Activated CD8-positive, alpha-beta memory T cell treated with anti-CD3 and anti-CD28 coated beads for 36 hours (primary cell): ENCODE measurements at regions not wholly inside any gene's neighbourhood (a gene's known extent, or its start where the extent isn't known, plus 50 kb on each side); places are given as distances from the start of the nearest gene placed in this dataset.

Experiments
- CTCF ChIA-PET: fragments of 350-600 bp; sonication (Branson Sonifier 250); formaldehyde crosslinking; loops from one replicate; lab custom pipeline; 2021; ENCODE audit warnings: antibody characterized with exemption; lab: Charles Lee
- POLR2A ChIA-PET: fragments of 350-600 bp; sonication (Branson Sonifier 250); formaldehyde crosslinking; loops from one replicate; lab custom pipeline; 2021; ENCODE audit warnings: antibody characterized with exemption; lab: Charles Lee

- ChIA-PET CTCF (no interaction called here), POLR2A (no interaction called here)
These were observed 621.8 kb downstream of the BCKDHB start for GRCh38 chr6:80728101-80728750.

- ChIA-PET POLR2A (no interaction called here), CTCF (no interaction called here)
These were observed 618.9 kb downstream of the BCKDHB start for GRCh38 chr6:80725156-80725930.

GRCh38 chr6:80720824-80721223, 614.4 kb downstream of the BCKDHB start:
- ChIA-PET POLR2A (no interaction called here), CTCF (no interaction called here)

- POLR2A ChIA-PET, result no interaction called here
- CTCF ChIA-PET, result no interaction called here
These were observed 608.0 kb downstream of the BCKDHB start for GRCh38 chr6:80714513-80714912.

DNA sequence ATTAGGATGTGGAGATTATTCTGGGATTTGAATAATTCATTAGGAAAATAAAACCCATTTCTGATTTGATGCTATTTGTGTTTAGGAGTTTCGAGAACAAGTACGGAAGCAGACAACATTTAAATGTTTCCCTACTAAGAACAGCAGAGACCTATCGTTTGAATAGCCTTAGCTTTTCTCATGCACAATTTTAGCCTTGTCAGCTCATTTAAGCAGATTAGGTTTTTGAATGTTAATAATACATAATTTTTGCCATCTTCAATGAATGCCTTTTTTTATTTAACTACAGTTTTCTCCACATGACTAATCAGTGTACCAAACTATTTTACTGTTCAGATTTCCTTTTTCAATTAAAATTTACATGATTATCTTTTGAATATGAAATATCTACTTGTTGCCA, 592.0 kb downstream of the BCKDHB start:
- CTCF ChIA-PET, result no interaction called here
- POLR2A ChIA-PET, result no interaction called here

- CTCF ChIA-PET, result no interaction called here
- POLR2A ChIA-PET, result no interaction called here
These were observed 589.8 kb downstream of the BCKDHB start for GRCh38 chr6:80696268-80696667.

DNA sequence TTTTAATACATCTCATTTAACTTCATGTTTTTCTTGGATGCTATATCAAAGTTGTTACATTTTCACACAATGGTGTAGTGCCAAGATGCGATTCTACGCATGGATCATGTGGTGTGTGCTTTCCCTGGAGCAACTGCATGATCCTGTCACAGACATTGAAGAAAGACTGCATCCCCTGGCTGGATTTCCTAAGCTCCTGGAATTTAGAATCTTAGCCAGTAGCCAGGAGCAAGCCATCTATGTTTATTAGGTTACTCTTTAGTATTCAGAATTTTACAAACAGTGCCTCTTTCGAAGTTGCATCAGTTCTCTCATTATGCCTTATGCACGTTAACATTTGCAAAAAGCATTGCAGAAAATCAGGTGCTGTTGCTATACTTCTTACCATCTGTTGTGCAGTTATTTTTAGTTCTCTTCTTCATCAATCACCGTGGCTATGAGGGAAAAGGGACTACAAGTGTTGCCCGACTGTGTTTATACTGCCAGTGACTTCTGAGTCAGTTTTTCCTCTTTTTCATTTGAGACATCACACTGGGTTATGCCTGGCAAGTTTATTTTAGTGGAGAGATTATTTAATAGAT, 584.2 kb downstream of the BCKDHB start:
- CTCF ChIA-PET, result no interaction called here
- POLR2A ChIA-PET, result no interaction called here

DNA sequence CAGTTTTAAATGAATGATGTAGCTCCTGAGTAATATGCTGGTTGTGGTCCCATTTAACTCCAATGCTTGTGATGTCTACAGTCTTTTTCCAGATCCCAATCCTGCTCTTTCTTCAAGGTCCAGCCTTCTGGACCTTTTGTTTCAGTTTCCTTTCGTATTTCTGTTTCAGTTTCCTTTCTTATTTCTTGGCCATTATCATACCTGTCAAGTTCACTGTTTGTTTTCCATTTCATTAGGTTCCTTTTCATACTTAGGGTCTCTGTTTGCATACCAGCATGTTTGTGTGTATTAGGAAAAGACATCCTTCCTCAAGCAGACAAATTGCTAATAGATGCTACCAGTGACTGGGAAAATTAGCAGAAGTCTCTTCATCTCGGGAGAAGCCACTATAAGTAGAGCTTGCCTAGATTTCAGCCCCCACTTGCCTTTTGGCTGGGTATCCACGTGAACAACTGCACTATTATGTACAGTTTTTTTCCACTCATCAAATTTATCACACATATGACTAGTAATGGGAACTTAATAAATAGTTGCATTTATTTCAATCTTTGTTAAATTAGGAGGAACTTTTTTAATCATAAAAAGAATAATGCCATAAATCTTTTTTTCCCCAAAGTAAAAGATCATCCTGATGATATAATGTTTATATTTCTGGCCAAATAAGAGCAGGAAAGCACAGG, 583.4 kb downstream of the BCKDHB start:
- ChIA-PET CTCF (no interaction called here), POLR2A (no interaction called here)

DNA sequence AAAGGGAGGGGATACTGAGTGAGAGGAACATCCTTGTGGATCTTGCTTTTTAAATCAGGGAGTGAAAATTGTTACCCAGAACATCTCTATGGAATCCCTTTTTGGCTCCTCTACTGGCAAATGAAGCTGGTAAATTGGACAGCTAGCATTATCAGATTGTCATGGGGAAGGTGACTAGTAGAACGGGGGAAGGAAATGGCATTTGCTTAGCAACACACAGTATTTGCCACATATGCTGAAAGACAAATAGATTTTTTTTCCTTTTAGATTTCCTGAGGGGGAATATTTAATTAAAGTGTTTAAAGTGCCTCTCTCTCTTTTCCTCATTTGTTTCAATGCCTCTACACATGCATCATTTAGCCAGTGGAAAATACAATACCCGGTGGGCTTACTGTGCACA, 573.5 kb downstream of the BCKDHB start:
- CTCF ChIA-PET, result no interaction called here

DNA sequence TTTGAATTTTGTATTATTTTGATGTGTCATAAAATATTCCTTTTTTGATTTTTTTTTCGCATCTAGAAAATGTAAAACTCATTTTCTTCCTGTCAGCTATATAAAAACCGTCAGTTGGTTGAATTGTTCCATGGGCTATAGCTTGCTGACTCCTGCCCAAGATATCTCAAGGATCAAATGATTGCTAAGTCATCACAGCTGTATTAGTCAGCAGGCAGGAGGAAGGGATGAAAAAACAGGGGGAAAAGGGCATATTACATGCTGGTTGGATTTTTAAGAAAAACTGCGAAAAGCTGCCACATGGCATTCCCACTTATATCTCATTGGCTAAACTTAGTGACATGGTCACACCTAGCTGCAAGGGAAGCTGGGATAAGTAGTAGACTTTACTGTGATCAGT, 569.9 kb downstream of the BCKDHB start:
- ChIA-PET POLR2A (no interaction called here), CTCF (no interaction called here)

More for the DNA sequence above, 573.5 kb downstream of the BCKDHB start:
- POLR2A ChIA-PET, result no interaction called here

GRCh38 chr6:80674669-80675068, 568.2 kb downstream of the BCKDHB start:
- ChIA-PET POLR2A (no interaction called here), CTCF (no interaction called here)

- ChIA-PET POLR2A (no interaction called here), CTCF (no interaction called here)
These were observed 566.9 kb downstream of the BCKDHB start for GRCh38 chr6:80673367-80673766.

- POLR2A ChIA-PET, result no interaction called here
- CTCF ChIA-PET, result no interaction called here
These were observed 560.5 kb downstream of the BCKDHB start for GRCh38 chr6:80667006-80667405.

DNA sequence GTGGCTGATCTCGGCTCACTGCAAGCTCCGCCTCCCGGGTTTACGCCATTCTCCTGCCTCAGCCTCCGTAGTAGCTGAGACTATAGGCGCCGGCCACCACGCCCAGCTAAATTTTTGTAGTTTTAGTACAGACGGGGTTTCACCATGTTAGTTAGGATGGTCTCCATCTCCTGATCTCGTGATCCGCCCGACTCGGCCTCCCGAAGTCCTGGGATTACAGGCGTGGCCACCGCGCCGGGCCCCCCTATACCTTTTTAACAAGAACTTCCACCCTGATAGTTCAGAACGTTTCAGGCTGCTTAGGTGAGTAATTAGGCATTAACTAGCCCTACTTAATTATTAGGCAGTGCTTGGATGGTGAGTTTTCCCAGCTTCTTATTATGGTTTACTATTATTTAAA, 552.5 kb downstream of the BCKDHB start:
- ChIA-PET CTCF (no interaction called here), POLR2A (no interaction called here)

DNA sequence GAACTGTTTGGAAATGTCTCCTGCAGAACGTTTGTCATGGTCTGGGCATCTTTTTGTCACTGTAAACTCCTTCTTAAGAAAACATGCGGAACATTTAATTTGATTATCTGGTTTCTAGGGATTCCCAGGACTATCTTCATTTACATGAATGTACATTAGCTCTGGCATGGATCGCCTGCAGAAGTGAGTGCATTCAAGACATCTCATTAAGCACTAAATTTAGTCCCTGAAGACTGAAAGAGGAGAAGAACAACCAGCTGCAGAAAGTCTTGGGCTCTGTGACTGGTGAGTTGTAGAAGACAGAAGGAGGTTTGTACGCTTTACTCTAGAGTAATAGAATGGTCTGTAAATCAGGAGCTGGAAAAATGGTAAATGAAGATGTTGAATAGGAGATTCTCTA, 540.7 kb downstream of the BCKDHB start:
- ChIA-PET POLR2A (no interaction called here), CTCF (no interaction called here)

GRCh38 chr6:80643881-80644280, 537.4 kb downstream of the BCKDHB start:
- POLR2A ChIA-PET, result no interaction called here

DNA sequence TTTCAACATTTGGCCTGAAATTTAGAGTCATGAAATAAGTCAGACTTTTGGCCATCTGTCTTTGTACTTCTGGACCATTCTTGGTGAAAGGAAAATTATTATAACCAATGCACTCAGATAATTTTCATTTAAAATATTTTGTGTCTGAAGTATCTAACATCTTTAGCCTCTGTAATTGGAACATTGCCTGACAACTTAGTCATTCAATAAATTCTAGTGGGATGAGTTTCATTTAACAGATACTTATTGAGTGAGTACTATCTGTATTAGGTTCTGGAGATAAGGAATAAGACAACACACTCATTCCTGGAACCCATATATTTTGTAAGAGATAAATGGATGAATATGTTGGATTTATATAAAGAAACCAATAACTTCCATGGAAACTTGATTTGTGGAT, 536.0 kb downstream of the BCKDHB start:
- ChIA-PET CTCF (no interaction called here), POLR2A (no interaction called here)

More at GRCh38 chr6:80643881-80644280, 537.4 kb downstream of the BCKDHB start:
- CTCF ChIA-PET, result no interaction called here

DNA sequence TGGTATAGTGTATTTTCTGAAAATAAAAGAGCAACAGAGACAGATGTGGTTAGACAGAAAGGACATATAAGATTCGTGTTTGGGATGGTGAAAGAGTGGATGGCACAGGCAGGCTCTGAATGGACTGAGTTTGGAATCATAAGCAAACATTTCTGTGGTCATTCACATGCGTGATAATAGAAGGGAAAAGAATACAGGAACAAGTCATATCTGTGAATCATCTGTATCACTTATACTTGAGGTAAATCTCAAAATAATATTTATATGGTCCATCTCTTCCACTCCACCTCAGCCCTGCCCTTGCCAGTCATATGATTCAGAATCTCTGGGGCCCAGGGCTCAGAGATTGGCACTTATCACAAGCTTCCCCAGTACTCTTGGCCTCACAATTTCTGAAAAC, 535.1 kb downstream of the BCKDHB start:
- CTCF ChIA-PET, result no interaction called here
- POLR2A ChIA-PET, result no interaction called here

- ChIA-PET POLR2A (no interaction called here), CTCF (no interaction called here)
These were observed 533.7 kb downstream of the BCKDHB start for GRCh38 chr6:80640176-80640575.

- CTCF ChIA-PET, result no interaction called here
- POLR2A ChIA-PET, result no interaction called here
These were observed 532.7 kb downstream of the BCKDHB start for GRCh38 chr6:80639181-80639629.
